Spleen (tissue), 11 donors: ENCODE measurements at regions not wholly inside any gene's neighbourhood (a gene's known extent, or its start where the extent isn't known, plus 50 kb on each side); places are given as distances from the start of the nearest gene placed in this dataset.

ENCODE experiments used
- DNase-seq: peaks from one replicate; pipeline ENCODE4 v3.0.0-alpha.2; 2020
- H3K27ac ChIP-seq, 8 donors: fragments of 200-600 bp; sonication (generic) in 7 of 8; 1 replicate in 4 of 8; 2 replicates in 4 of 8; pipeline versions ENCODE4 v1.5.0 to v1.8.0; 2016 to 2021; ENCODE audit warnings: inconsistent platforms in 4 of 8, mild to moderate bottlenecking in 4 of 8, moderate library complexity in 1 of 8
- H3K27me3 ChIP-seq, 7 donors: fragments of 200-600 bp; sonication (generic) in 6 of 7; replicated peaks in 1 of 7; 1 replicate in 4 of 7; 2 replicates in 3 of 7; pipeline versions ENCODE4 v1.5.0 to v1.8.0; 2016 to 2021; ENCODE audit warnings: inconsistent platforms in 3 of 7, mild to moderate bottlenecking in 1 of 7
- H3K36me3 ChIP-seq, 6 donors: fragments of 200-600 bp; sonication (generic) in 5 of 6; 1 replicate in 4 of 6; 2 replicates in 2 of 6; pipeline versions ENCODE4 v1.5.0 to v1.8.0; 2016 to 2021; ENCODE audit warnings: inconsistent platforms in 2 of 6
- H3K4me1 ChIP-seq, 6 donors: fragments of 200-600 bp; sonication (generic) in 5 of 6; 1 replicate in 3 of 6; 2 replicates in 3 of 6; pipeline versions ENCODE4 v1.5.0 to v1.8.0; 2016 to 2021; ENCODE audit warnings: inconsistent platforms in 3 of 6
- H3K4me3 ChIP-seq, 8 donors: fragments of 200-600 bp; sonication (generic) in 7 of 8; 1 replicate in 4 of 8; 2 replicates in 4 of 8; pipeline versions ENCODE4 v1.5.0 to v1.8.0; 2016 to 2021; ENCODE audit warnings: inconsistent platforms in 4 of 8, mild to moderate bottlenecking in 4 of 8, moderate library complexity in 2 of 8
- H3K9me3 ChIP-seq, 8 donors: fragments of 200-600 bp; sonication (generic) in 7 of 8; 1 replicate in 4 of 8; 2 replicates in 4 of 8; pipeline versions ENCODE4 v1.5.0 to v1.8.0; 2016 to 2021; ENCODE audit warnings: inconsistent platforms in 4 of 8
- CTCF ChIP-seq, 11 experiments: fragments of 200-600 bp in 7 of 11; fragments of 450-650 bp in 4 of 11; sonication (generic) in 4 of 11; IDR thresholded peaks in 8 of 11; conservative IDR thresholded peaks in 3 of 11; 1 replicate in 7 of 11; 2 replicates in 4 of 11; pipeline versions ENCODE4 v1.4.0 to v1.8.0; 2016 to 2021; ENCODE audit warnings: antibody characterized with exemption in 11 of 11, inconsistent platforms in 4 of 11, mild to moderate bottlenecking in 1 of 11
- POLR2A ChIP-seq, 3 donors: fragments of 450-650 bp; IDR thresholded peaks; one replicate each; pipeline ENCODE4 v1.5.1; 2017; ENCODE audit warnings: antibody characterized with exemption in 3 of 3, mild to moderate bottlenecking in 1 of 3
- POLR2AphosphoS5 ChIP-seq, 3 donors: sonication (generic); formaldehyde crosslinking; IDR thresholded peaks; one replicate each; pipeline ENCODE4 v1.5.1; 2017; ENCODE audit warnings: antibody characterized with exemption in 3 of 3
- WGBS, 5 donors: extraction: QIAGEN DNeasy Blood & Tissue Kit in 3 of 5; methylation state at CpG; one replicate each; pipeline versions ENCODE4 v1.1.5 to v1.1.7; 2013 to 2018; 5-methylcytosine and 5-hydroxymethylcytosine counted together
- intact Hi-C: fragments of 100-400 bp; cut with DNase I; formaldehyde crosslinking; loops from one replicate; pipeline ENCODE4 v1.15.0; 2023; ENCODE audit warnings: low total_unique reads
- donor health status: healthy with polysubstance abuse.
- donor health status: DM: no; HTN: no; CAD: no; lungs with moderate emphysema.
- donor health status: DM: no; HTN: no; CAD: no.
- donor health status: Bipolar disorder and iron deficiency.
- donor health status: healthy.
- donor health status: DM: no; HTN: no; CAD: no.
- donor health status: DM: yes; HTN: yes; CAD: no.

GRCh38 chr17:72236980-72237633 lies 116.3 kb downstream of the SOX9 start:
- Histone ChIP-seq H3K27ac (no peak overlapping the region), H3K36me3 (no peaks in the 10 kb centered on the region), H3K9me3 (peaks cover 0 to 4% (median 0%) of the 10 kb centered on the region in 8 donors), H3K4me3 (no peak overlapping the region), H3K27me3 (peaks cover 0 to 16% (median 0%) of the 10 kb centered on the region in 7 donors), H3K4me1 (peaks cover 0 to 12% (median 0%) of the 10 kb centered on the region in 6 donors)
- intact Hi-C loops = no loop called here
- TF ChIP-seq POLR2A (IDR thresholded peaks at IDR 0.05) (no peak), POLR2AphosphoS5 (IDR thresholded peaks at IDR 0.05) (no peak), CTCF (IDR thresholded peaks at IDR 0.05 in 8 of 11, conservative IDR thresholded peaks at IDR 0.05 in 3 of 11) (no peak)
- no peak for DNase-seq
- 20 to 45% (median 31%) methylated on average over 13 of the region's 13 CpGs for WGBS, 5 donors

- H3K4me3 ChIP-seq = no peak overlapping the region
- TF ChIP-seq POLR2AphosphoS5 (IDR thresholded peaks at IDR 0.05) (no peak), POLR2A (IDR thresholded peaks at IDR 0.05) (no peak), CTCF (IDR thresholded peaks at IDR 0.05 in 8 of 11, conservative IDR thresholded peaks at IDR 0.05 in 3 of 11) (no peak)
- intact Hi-C loops = no loop called here
- peaks cover 0 to 4% (median 0%) of the 10 kb centered on the region in 8 donors for H3K9me3 ChIP-seq
- peaks cover 0 to 15% (median 0%) of the 10 kb centered on the region in 7 donors for H3K27me3 ChIP-seq
- H3K36me3 ChIP-seq = no peaks in the 10 kb centered on the region
- DNase-seq = no peak
- H3K27ac ChIP-seq = no peak overlapping the region
- peaks cover 0 to 12% (median 0%) of the 10 kb centered on the region in 6 donors for H3K4me1 ChIP-seq
- 78 to 88% (median 85%) methylated on average over 10 of the region's 10 CpGs for WGBS, 5 donors
Measured at GRCh38 chr17:72238157-72238673, 117.4 kb downstream of the SOX9 start.

- Histone ChIP-seq H3K27me3 (peaks cover 0 to 11% (median 0%) of the 10 kb centered on the region in 7 donors), H3K4me3 (no peak overlapping the region), H3K9me3 (peaks cover 0 to 16% (median 11%) of the 10 kb centered on the region in 8 donors), H3K4me1 (peaks cover 0 to 12% (median 0%) of the 10 kb centered on the region in 6 donors), H3K27ac (no peak overlapping the region), H3K36me3 (no peaks in the 10 kb centered on the region)
- WGBS, 5 donors = 86 to 95% (median 94%) methylated on average over 5 of the region's 5 CpGs
- TF ChIP-seq POLR2AphosphoS5 (IDR thresholded peaks at IDR 0.05) = no peak
- TF ChIP-seq CTCF (IDR thresholded peaks at IDR 0.05 in 8 of 11, conservative IDR thresholded peaks at IDR 0.05 in 3 of 11) = no peak
- TF ChIP-seq POLR2A (IDR thresholded peaks at IDR 0.05) = no peak
- DNase-seq = no peak
- intact Hi-C loops = no loop called here
Measured at GRCh38 chr17:72239548-72239947, 118.7 kb downstream of the SOX9 start.

- no peak for TF ChIP-seq POLR2AphosphoS5 (IDR thresholded peaks at IDR 0.05)
- no peak for TF ChIP-seq CTCF (IDR thresholded peaks at IDR 0.05 in 8 of 11, conservative IDR thresholded peaks at IDR 0.05 in 3 of 11)
- no peak for TF ChIP-seq POLR2A (IDR thresholded peaks at IDR 0.05)
- H3K4me1 ChIP-seq = peaks cover 0 to 12% (median 0%) of the 10 kb centered on the region in 6 donors
- H3K27me3 ChIP-seq = peaks cover 0 to 7% (median 0%) of the 10 kb centered on the region in 7 donors
- 64 to 87% (median 78%) methylated on average over 3 of the region's 3 CpGs for WGBS, 5 donors
- no peak overlapping the region for H3K4me3 ChIP-seq
- peaks cover 0 to 23% (median 11%) of the 10 kb centered on the region in 8 donors for H3K9me3 ChIP-seq
- intact Hi-C loops = no loop called here
- no peak for DNase-seq
- H3K27ac ChIP-seq = no peak overlapping the region
- H3K36me3 ChIP-seq = no peaks in the 10 kb centered on the region
Measured at GRCh38 chr17:72240333-72240732, 119.5 kb downstream of the SOX9 start.
